A673 (cell line): ENCODE measurements at regions not wholly inside any gene's neighbourhood (a gene's known extent, or its start where the extent isn't known, plus 50 kb on each side); places are given as distances from the start of the nearest gene placed in this dataset.

Experiments used
- BruUV-seq: library from RNA; stranded (reverse); fragments of 400-500 nt; replicated peaks from 2 replicates; lab custom pipeline; 2021; lab: Mats Ljungman, UMichigan
- CTCF ChIA-PET: fragments of 300-600 bp; sonication (Branson Sonifier 250); formaldehyde crosslinking; loops from one replicate; lab custom pipeline; 2022; ENCODE audit warnings: antibody characterized with exemption; lab: Charles Lee
- POLR2A ChIA-PET: fragments of 300-600 bp; sonication (Branson Sonifier 250); formaldehyde crosslinking; loops from one replicate; lab custom pipeline; 2022; ENCODE audit warnings: antibody characterized with exemption; ENCODE audit not compliant: low non-redundant PET; lab: Charles Lee
- DNase-seq: peaks from one replicate; pipeline ENCODE4 v3.0.0-alpha.2; 2015; ENCODE audit warnings: low spot score
- H3K27ac ChIP-seq: fragments of 200-600 bp; sonication (generic); 2 replicates; pipeline ENCODE4 v1.5.1; 2016; ENCODE audit warnings: mixed run types, low read depth, mild to moderate bottlenecking, mixed read lengths, antibody characterized with exemption, low read length; ENCODE audit not compliant: poor library complexity, severe bottlenecking
- H3K27me3 ChIP-seq: fragments of 200-600 bp; sonication (generic); replicated peaks from 2 replicates; pipeline ENCODE4 v1.6.1; 2017; ENCODE audit warnings: mixed run types, low read depth, mild to moderate bottlenecking, mixed read lengths, antibody characterized with exemption, low read length; ENCODE audit not compliant: insufficient read depth, poor library complexity
- H3K36me3 ChIP-seq: fragments of 200-600 bp; sonication (generic); 2 replicates; pipeline ENCODE4 v1.6.1; 2016; ENCODE audit warnings: mixed run types, mild to moderate bottlenecking, mixed read lengths, antibody characterized with exemption, low read length; ENCODE audit not compliant: insufficient read depth, poor library complexity, severe bottlenecking
- H3K4me1 ChIP-seq: fragments of 200-600 bp; sonication (generic); 2 replicates; pipeline ENCODE4 v1.6.1; 2017; ENCODE audit warnings: mixed run types, mild to moderate bottlenecking, mixed read lengths, antibody characterized with exemption, low read length; ENCODE audit not compliant: insufficient read depth, poor library complexity, severe bottlenecking
- H3K4me3 ChIP-seq: fragments of 200-600 bp; sonication (generic); 2 replicates; pipeline ENCODE4 v1.5.1; 2016; ENCODE audit warnings: low read depth, mixed run types, mild to moderate bottlenecking, mixed read lengths, low read length; ENCODE audit not compliant: poor library complexity, severe bottlenecking
- H3K9me3 ChIP-seq: fragments of 200-600 bp; sonication (generic); 2 replicates; pipeline ENCODE4 v1.6.1; 2016; ENCODE audit warnings: mixed run types, low read depth, mild to moderate bottlenecking, mixed read lengths, antibody characterized with exemption, low read length; ENCODE audit not compliant: poor library complexity, severe bottlenecking
- CTCF ChIP-seq: fragments of 300-800, 200-600 bp; sonication (generic); conservative IDR thresholded peaks from 2 replicates; pipeline ENCODE4 v1.5.1; 2017; ENCODE audit warnings: low read depth, mild to moderate bottlenecking, antibody characterized with exemption, low read length, moderate library complexity, mixed read lengths
- EZH2 ChIP-seq: fragments of 200-600 bp; sonication (generic); IDR thresholded peaks from 2 replicates; pipeline ENCODE4 v1.6.1; 2017; ENCODE audit warnings: borderline replicate concordance, low read depth, mild to moderate bottlenecking, mixed read lengths, antibody characterized with exemption, low read length; ENCODE audit not compliant: poor library complexity, severe bottlenecking
- intact Hi-C: fragments of 100-400 bp; cut with micrococcal nuclease; formaldehyde crosslinking; loops from one replicate; pipeline ENCODE4 v1.10.0; 2022; ENCODE audit not compliant: unreplicated experiment

GRCh38 chr1:112341986-112342385 is 54.0 kb upstream of the CTTNBP2NL start:
- CTCF ChIA-PET: no interaction called here
- H3K9me3 ChIP-seq: no peaks in the 10 kb centered on the region
- TF ChIP-seq CTCF (no peak), EZH2 (no peak)
- peaks cover 39% of the 10 kb centered on the region for H3K27me3 ChIP-seq
- no peaks in the 10 kb centered on the region for H3K4me1 ChIP-seq
- BruUV-seq: no TSS peak
- intact Hi-C loops: no loop called here
- POLR2A ChIA-PET: interaction anchor here (0.6 kb wide), 1 partner anchor 109 kb away, joined by 4 read pairs; no protein-coding TSS in a partner anchor
- no peak for DNase-seq
- H3K27ac ChIP-seq: no peak overlapping the region
- no peaks in the 10 kb centered on the region for H3K36me3 ChIP-seq
- no peak overlapping the region for H3K4me3 ChIP-seq

DNA sequence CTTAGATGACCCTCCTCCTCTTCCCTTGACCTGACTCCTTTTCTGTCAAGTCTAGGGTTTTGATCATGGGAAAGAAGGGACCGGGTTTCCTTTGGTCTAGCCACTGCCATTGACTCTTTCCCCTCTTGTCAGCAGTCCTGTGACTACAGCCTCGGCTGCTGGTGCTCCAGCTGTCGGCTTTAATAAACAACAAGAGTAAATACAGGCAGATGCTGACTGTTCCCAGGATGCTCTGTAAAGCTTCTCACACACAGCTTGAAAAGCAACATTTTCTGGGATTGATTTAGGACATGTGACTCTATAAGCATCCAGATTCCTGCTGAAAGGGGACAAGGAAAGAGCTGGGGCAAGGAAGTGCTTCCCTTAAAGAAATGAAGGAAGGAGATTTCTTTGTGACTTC is 53.5 kb upstream of the CTTNBP2NL start:
- ChIA-PET CTCF (no interaction called here), POLR2A (no interaction called here)
- H3K36me3 ChIP-seq: no peaks in the 10 kb centered on the region
- no peaks in the 10 kb centered on the region for H3K4me1 ChIP-seq
- BruUV-seq: no TSS peak
- no peak overlapping the region for H3K4me3 ChIP-seq
- peaks cover 35% of the 10 kb centered on the region for H3K27me3 ChIP-seq
- intact Hi-C loops: no loop called here
- no peak overlapping the region for H3K27ac ChIP-seq
- no peaks in the 10 kb centered on the region for H3K9me3 ChIP-seq
- TF ChIP-seq EZH2 (no peak), CTCF (no peak)
- no peak for DNase-seq

GRCh38 chr1:112344754-112345423 is 51.1 kb upstream of the CTTNBP2NL start:
- Histone ChIP-seq H3K27ac (no peak overlapping the region), H3K9me3 (no peaks in the 10 kb centered on the region), H3K4me1 (no peaks in the 10 kb centered on the region), H3K36me3 (no peaks in the 10 kb centered on the region), H3K27me3 (peaks cover 15% of the 10 kb centered on the region), H3K4me3 (no peak overlapping the region)
- TF ChIP-seq CTCF (no peak), EZH2 (no peak)
- ChIA-PET POLR2A (no interaction called here), CTCF (no interaction called here)
- intact Hi-C loops: no loop called here
- DNase-seq: no peak
- no TSS peak for BruUV-seq
